HG03064 (cell line): ENCODE measurements at regions not wholly inside any gene's neighbourhood (a gene's known extent, or its start where the extent isn't known, plus 50 kb on each side); places are given as distances from the start of the nearest gene placed in this dataset.

Experiments used
- ATAC-seq: cut with Tn5 transposase; IDR thresholded peaks from one replicate; pipeline ENCODE4 v1.9.1; 2021; ENCODE audit warnings: low read depth; ENCODE audit not compliant: unreplicated experiment

GRCh38 chr16:85971902-85972638 lies 73.1 kb downstream of the IRF8 start:
- ATAC-seq = no peak

DNA sequence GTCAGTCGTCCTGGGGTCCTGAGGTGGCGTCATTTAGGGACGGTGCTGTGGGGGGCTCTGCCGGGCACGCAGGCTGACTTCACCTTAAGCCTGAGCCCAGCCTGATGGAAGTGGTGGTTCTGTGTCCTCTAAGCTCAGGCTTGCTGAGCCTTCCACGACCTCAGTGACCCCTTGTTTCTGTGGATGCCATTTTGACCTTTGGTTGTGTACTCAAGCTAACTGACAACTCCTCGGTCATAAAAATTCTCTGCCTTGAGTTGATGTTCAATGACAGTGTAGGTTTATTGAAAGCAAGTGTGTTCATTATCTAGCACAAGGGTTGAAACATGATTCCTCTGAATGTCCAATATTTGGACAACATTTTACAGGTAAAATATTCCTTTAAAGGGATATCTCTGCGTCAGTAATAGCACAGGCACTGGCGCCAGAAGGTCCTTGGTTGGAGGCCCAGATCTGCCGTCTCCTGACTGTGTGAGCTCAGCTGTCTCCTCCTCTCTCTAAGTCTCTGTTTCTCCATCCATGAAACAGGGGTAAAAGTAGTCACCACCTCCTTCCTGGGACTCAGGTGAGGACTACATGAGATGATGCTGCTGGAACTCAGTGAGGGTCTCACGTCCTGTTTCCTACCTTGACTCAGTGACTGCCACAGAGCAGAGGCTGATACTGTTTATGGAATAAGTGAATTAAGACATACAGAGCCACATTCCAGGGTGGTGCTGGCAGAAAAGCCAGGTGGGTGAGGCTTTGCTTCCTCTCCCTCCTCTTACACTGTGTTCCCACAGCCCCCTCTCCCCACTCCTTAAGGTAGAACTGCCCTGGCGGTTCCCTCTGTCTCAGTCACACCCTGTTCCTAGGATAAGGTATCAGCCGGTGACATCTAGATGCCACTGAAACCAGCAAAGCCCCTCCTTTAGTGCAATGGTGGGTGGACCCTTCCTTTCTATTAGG lies 75.7 kb downstream of the IRF8 start:
- no peak for ATAC-seq

DNA sequence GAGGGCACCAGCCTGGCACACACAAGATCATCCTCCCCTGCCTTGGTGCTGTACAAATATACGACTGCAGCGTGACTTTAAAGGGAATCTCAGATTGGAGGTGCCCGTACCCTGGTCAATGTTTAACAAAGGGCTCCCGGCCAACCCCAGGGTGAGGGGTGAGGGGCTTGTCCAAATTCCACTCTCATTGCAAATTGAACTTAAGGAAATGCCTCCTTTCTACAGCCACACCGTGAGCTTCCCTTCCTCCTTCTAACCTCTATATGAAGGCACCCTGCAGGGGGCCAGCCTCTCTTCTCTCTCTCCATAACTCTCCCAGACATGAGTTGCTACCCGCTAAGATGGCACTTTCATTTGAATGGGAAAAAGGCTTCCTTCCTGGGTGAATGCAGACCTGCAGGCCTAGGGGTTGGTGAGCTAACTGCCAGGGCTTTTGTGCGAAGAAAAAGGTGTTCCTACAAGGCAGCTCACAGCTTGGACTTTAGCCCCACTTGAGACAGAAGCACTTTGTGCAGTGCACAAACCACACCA lies 76.6 kb downstream of the IRF8 start:
- no peak for ATAC-seq

DNA sequence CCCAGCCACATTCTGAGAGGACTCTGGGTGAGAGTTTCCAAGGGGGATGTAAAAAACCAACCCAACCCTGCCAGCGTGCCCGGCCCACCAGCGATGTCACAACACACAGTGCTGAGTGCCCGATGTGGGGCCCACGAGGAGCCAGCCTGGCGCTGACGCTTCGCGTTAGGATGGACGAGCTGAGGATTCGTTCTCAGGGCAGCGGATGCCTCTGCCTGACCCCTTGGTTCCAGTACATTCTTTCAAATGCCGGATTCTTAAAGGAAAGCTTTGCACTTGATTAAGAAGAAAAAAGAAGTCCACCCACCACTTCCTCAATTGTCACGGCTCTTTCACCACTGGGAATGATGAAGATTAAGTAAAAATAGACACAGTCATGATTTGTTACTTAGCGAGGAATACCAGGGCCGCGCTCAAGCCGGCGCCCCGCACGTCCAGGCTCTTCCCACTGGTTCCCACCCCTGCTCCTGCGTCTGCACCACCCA lies 79.4 kb downstream of the IRF8 start:
- no peak for ATAC-seq

GRCh38 chr16:85978976-85979375 lies 80.0 kb downstream of the IRF8 start:
- ATAC-seq = no peak

GRCh38 chr16:85979605-85980004 lies 80.6 kb downstream of the IRF8 start:
- ATAC-seq = no peak

DNA sequence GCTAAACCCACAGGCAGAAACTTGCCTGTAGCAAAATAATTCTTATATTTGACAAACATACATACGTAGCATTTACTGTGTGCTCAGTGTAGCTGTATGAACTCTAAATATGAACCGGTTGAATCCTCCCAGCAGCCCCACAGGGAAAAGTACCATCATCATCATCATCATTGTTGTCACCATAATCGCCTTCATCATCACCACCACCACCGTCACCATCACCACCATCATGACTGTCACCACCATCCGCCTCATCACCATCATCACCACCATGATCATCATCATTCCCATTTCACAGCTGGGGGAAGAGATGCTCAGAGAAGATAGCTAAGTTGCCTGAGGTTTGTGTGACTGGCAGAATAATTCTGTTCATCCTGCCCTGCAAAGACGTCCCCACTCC lies 81.7 kb downstream of the IRF8 start:
- ATAC-seq = no peak

DNA sequence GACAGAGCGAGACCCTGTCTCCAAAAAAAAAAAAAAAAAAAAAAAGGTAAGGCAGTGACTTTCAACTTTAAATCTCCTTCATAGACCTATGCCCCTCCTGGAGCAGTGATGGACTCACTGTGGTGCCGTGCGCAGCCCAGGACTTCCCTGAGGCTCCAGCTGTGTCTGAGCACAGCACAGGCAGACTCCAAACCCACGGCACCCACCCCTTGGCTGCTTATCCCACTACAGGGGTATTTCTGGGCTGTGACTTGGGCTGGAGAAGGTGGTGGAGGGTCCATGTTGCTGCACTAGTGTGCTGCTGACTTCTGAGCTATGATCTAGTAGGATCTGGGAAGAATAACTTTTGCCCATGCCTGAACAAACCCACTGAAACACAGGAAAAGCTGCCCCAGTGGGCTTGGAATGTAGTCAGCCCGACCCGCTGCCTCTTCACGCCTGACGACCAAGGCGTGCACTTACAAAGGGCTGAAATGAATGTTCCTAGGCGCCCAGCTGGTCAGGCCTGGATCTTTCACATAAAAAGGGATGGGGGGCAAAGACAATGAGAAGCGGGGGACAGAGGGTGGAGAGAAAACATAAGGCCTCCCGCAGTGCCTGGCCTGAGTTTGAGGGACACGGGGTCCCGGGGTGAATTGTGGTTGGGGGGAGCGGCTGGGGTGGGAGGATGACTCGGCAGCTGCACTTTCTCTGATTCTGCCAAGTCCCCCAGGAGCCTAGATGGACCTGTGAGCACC lies 83.0 kb downstream of the IRF8 start:
- ATAC-seq = no peak

DNA sequence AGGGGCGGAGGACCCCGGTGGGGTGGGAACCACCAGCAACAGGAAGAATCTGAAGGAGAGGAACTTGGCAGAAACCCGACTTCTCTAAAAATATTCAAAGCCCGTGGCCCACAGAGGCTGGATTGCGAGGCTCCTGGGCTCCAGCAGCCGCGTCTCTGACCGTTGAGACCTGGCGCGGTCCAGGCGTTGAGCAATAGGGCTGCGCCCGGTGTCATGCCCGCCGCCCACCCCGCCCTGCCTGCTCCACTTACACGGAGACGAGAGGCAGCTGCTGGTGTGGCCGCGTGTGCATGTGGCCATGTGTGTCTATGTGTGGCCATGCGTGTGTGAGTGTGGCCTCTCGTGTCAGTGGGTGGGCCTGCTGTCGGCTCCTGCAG lies 83.6 kb downstream of the IRF8 start:
- ATAC-seq = no peak

DNA sequence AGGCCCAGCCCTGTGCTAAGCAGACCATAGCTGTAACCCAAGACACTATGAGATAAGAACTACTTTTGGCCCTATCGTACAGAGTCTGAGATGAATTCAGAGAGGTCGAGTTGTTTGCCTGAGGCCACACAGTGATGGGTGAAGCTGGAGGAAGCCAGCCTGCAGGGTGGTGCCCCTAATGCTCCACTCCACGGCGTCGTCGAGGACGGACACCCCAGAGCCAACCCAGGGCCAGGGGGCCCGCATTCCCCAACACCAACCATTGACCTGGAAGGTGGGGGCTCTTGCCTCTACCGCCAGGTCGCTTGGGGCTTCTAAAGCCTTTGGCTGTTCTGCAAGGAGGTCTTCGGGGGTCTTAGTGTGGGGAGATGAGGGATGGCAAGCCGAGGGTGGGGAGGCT lies 84.1 kb downstream of the IRF8 start:
- ATAC-seq = no peak

GRCh38 chr16:85983606-85984230 lies 84.8 kb downstream of the IRF8 start:
- ATAC-seq = no peak

DNA sequence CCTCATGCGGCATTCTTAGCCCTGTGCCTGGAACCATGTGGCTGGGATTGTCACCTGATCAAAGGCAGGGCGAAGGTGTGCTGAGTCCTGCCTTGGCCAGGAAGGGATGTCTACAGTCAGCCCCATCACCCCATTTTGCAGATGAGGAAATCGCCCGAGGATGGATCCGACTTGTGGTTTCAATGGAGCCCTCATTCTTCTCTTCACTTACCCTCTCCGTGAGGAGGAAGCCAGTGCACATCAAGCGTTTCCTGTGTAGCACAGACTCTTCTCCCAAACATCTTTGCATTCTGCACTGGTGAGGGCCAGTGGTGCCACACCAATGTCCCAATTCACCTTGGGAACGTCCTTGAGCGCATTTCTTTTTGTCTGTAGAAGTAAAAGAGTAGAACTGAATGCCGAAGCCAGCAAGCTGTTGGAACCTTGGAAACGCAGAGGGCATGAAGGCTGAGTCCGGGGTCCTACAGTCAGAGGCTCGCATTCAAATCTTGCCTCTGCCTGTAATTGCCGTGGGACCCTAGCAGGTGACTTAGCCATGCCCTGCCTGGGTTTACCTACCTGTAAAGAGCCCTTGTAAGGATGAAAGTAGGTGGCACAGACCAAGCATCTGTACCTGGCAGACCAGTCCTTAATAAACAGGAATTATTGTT lies 85.4 kb downstream of the IRF8 start:
- ATAC-seq = no peak

- no peak for ATAC-seq
These were observed 86.0 kb downstream of the IRF8 start for GRCh38 chr16:85984947-85985451.

GRCh38 chr16:85986931-85987749 lies 88.2 kb downstream of the IRF8 start:
- ATAC-seq = no peak

- ATAC-seq = no peak
These were observed 88.8 kb downstream of the IRF8 start for GRCh38 chr16:85987750-85988078.

GRCh38 chr16:85988306-85988705 lies 89.3 kb downstream of the IRF8 start:
- ATAC-seq = no peak

GRCh38 chr16:85988723-85989313 lies 89.9 kb downstream of the IRF8 start:
- ATAC-seq = no peak

DNA sequence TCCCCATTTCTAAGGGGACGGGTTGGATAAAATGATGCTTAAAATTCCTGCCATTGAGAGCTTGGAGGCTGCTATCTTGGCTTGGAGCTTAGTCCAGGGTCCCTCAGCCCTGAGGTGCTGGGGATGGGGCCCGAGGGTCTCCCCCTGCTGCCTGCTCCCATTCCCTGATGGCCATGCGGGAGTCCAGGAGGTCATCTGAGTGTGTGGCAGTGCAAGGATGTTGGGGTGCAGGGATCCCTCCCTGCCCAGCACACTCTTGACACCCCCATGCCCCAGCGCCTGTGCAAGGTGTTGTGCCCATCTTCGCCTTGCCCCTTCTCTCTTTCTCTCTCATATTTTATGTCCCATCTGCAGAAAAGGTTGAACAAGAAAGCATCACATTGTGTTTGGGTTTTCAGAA lies 90.4 kb downstream of the IRF8 start:
- no peak for ATAC-seq
